PC-9 (cell line): ENCODE measurements at regions not wholly inside any gene's neighbourhood (a gene's known extent, or its start where the extent isn't known, plus 50 kb on each side); places are given as distances from the start of the nearest gene placed in this dataset.

Experiments
- BruUV-seq: library from RNA; stranded (reverse); fragments of 400-500 nt; replicated peaks from 2 replicates; lab custom pipeline; 2021; lab: Mats Ljungman, UMichigan
- CTCF ChIA-PET: fragments of 300-600 bp; sonication (Branson Sonifier 250); formaldehyde crosslinking; loops from one replicate; lab custom pipeline; 2022; ENCODE audit warnings: antibody characterized with exemption; lab: Charles Lee
- POLR2A ChIA-PET: fragments of 300-600 bp; sonication (Branson Sonifier 250); formaldehyde crosslinking; loops from one replicate; lab custom pipeline; 2022; ENCODE audit warnings: antibody characterized with exemption; ENCODE audit not compliant: unreplicated experiment; lab: Charles Lee
- DNase-seq, 2 experiments: peaks; one replicate each; pipeline versions ENCODE4 v3.0.0 to v3.0.0-alpha.2; 2015 to 2022; ENCODE audit warnings: mixed read lengths in 1 of 2
- H2AFZ ChIP-seq: fragments of 200-600 bp; sonication (generic); 2 replicates; pipeline ENCODE4 v1.8.1; 2017; ENCODE audit warnings: antibody characterized with exemption
- H3F3A ChIP-seq: fragments of 200-600 bp; sonication (generic); 2 replicates; pipeline ENCODE4 v1.8.1; 2017; ENCODE audit warnings: antibody characterized with exemption, mild to moderate bottlenecking, low read depth; ENCODE audit not compliant: insufficient read depth
- H3K27ac ChIP-seq: fragments of 200-600 bp; sonication (generic); 2 replicates; pipeline ENCODE4 v1.6.1; 2016; ENCODE audit warnings: mixed run types
- H3K27me3 ChIP-seq: fragments of 200-600 bp; sonication (generic); 2 replicates; pipeline ENCODE4 v1.6.1; 2016; ENCODE audit warnings: low read depth, mixed run types; ENCODE audit not compliant: insufficient read depth
- H3K36me3 ChIP-seq: fragments of 200-600 bp; sonication (generic); 2 replicates; pipeline ENCODE4 v1.6.1; 2016; ENCODE audit warnings: low read depth, mixed run types
- H3K4me1 ChIP-seq: fragments of 200-600 bp; sonication (generic); replicated peaks from 2 replicates; pipeline ENCODE4 v1.6.1; 2016; ENCODE audit warnings: mixed run types; ENCODE audit not compliant: insufficient read depth
- H3K4me2 ChIP-seq: fragments of 200-600 bp; sonication (generic); 2 replicates; pipeline ENCODE4 v1.6.1; 2017; ENCODE audit warnings: mixed run types
- H3K4me3 ChIP-seq: fragments of 200-600 bp; sonication (generic); 2 replicates; pipeline ENCODE4 v1.6.1; 2016; ENCODE audit warnings: mixed run types
- H3K79me2 ChIP-seq: fragments of 200-600 bp; sonication (generic); 2 replicates; pipeline ENCODE4 v1.6.1; 2017; ENCODE audit warnings: low read depth, mixed run types
- H3K9me2 ChIP-seq: fragments of 200-600 bp; sonication (generic); 2 replicates; pipeline ENCODE4 v1.8.1; 2017; ENCODE audit warnings: mild to moderate bottlenecking; ENCODE audit not compliant: insufficient read depth
- H3K9me3 ChIP-seq: fragments of 200-600 bp; sonication (generic); 2 replicates; pipeline ENCODE4 v1.8.1; 2016; ENCODE audit warnings: low read depth; ENCODE audit not compliant: insufficient read depth
- H4K20me1 ChIP-seq: fragments of 200-600 bp; sonication (generic); 2 replicates; pipeline ENCODE4 v1.8.1; 2017; ENCODE audit not compliant: insufficient read depth
- EZH2 ChIP-seq: fragments of 200-600 bp; sonication (generic); IDR thresholded peaks from 2 replicates; pipeline ENCODE4 v1.8.0; 2017; ENCODE audit warnings: antibody characterized with exemption, low read depth
- intact Hi-C: fragments of 100-400 bp; cut with micrococcal nuclease; formaldehyde crosslinking; loops from one replicate; pipeline ENCODE4 v1.10.0; 2022; ENCODE audit not compliant: unreplicated experiment
- TF ChIP-seq, protein P1 (sequence below): fragments of 200-600 bp; sonication (generic); conservative IDR thresholded peaks from 2 replicates; pipeline ENCODE4 v1.6.1; 2017; ENCODE audit warnings: mixed run types, antibody characterized with exemption, mild to moderate bottlenecking, moderate library complexity

DNA sequence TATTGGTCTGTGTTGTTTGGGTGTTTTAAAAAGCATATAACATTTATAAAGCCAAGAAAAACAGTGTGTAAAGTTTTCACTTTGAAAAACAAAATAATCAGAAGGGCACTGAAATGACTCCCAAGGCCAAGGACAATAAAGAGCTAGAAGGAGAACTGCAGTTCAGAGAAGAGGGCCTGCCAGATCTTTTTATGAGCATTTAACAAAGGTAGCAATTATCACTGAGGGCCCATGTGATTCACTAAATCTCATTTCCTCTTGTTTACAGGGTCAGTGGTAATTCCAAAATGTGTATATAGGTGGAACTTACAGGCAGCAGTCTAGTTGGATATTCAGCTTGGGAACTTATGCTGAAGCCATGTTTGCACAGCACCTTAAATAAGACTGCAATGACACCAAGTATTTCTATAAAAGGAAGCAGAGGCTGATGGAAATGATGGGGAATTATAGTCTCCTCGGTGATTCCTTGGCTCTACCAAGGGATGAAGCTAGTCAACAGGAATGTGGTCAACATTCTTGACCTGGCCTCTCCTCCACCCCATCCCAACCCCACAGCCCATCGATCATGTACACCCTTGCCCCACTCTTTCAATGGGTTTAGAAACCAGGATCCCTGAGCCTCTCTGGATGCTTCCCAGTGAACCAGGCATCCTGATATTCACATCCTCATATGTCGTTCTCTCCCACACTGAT, 54.4 kb upstream of the THUMPD3 start:
- H4K20me1 ChIP-seq = no peaks in the 10 kb centered on the region
- TF ChIP-seq, protein P1, sequence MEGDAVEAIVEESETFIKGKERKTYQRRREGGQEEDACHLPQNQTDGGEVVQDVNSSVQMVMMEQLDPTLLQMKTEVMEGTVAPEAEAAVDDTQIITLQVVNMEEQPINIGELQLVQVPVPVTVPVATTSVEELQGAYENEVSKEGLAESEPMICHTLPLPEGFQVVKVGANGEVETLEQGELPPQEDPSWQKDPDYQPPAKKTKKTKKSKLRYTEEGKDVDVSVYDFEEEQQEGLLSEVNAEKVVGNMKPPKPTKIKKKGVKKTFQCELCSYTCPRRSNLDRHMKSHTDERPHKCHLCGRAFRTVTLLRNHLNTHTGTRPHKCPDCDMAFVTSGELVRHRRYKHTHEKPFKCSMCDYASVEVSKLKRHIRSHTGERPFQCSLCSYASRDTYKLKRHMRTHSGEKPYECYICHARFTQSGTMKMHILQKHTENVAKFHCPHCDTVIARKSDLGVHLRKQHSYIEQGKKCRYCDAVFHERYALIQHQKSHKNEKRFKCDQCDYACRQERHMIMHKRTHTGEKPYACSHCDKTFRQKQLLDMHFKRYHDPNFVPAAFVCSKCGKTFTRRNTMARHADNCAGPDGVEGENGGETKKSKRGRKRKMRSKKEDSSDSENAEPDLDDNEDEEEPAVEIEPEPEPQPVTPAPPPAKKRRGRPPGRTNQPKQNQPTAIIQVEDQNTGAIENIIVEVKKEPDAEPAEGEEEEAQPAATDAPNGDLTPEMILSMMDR = no peak
- TF ChIP-seq EZH2 = no peak
- CTCF ChIA-PET = no interaction called here
- peak in 1 of 2 experiments; percentile 52 for DNase-seq
- H3K79me2 ChIP-seq = no peaks in the 10 kb centered on the region
- no peak overlapping the region for H2AFZ ChIP-seq
- BruUV-seq = no TSS peak
- no peaks in the 10 kb centered on the region for H3K9me3 ChIP-seq
- H3F3A ChIP-seq = no peaks in the 10 kb centered on the region
- no peak overlapping the region for H3K4me2 ChIP-seq
- H3K27ac ChIP-seq = no peak overlapping the region
- H3K4me1 ChIP-seq = no peaks in the 10 kb centered on the region
- no peaks in the 10 kb centered on the region for H3K27me3 ChIP-seq
- H3K36me3 ChIP-seq = no peaks in the 10 kb centered on the region
- intact Hi-C loops = loop anchor here (5.0 kb wide), 1 partner anchor 876 kb away; no protein-coding TSS in a partner anchor
- no peaks in the 10 kb centered on the region for H3K9me2 ChIP-seq
- H3K4me3 ChIP-seq = no peak overlapping the region
- POLR2A ChIA-PET = no interaction called here

DNA sequence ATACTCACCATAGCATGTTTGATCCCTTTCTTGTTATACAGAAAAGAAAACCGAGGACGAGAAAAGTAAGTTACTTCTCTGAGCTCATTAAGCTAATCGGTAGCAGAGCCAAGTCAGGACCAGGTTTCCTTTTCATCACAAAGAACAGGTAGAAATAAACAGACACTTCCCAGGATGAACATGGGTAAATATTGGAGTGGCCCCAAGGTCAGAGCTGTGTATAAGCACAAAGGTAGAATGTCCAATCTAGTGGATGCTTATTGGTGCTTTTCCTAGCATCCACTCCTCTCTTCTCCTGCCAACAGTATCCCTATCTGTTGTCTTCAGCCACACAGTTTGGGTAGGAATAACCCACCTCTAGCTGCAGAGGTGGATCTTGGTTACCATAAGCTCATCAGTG, 52.8 kb upstream of the THUMPD3 start:
- ChIA-PET CTCF (no interaction called here), POLR2A (interaction anchor here (0.6 kb wide), 1 partner anchor 33 kb away, joined by 3 read pairs; no protein-coding TSS in a partner anchor)
- Histone ChIP-seq H4K20me1 (no peaks in the 10 kb centered on the region), H3F3A (no peaks in the 10 kb centered on the region), H3K27me3 (no peaks in the 10 kb centered on the region), H3K9me3 (no peaks in the 10 kb centered on the region), H3K27ac (no peak overlapping the region), H3K4me1 (peaks cover 8% of the 10 kb centered on the region), H3K4me3 (no peak overlapping the region), H3K9me2 (no peaks in the 10 kb centered on the region), H3K36me3 (no peaks in the 10 kb centered on the region), H2AFZ (no peak overlapping the region), H3K79me2 (no peaks in the 10 kb centered on the region), H3K4me2 (no peak overlapping the region)
- TF ChIP-seq, protein P1 = no peak
- no peak for TF ChIP-seq EZH2
- intact Hi-C loops = no loop called here
- DNase-seq = no peak
- no TSS peak for BruUV-seq

DNA sequence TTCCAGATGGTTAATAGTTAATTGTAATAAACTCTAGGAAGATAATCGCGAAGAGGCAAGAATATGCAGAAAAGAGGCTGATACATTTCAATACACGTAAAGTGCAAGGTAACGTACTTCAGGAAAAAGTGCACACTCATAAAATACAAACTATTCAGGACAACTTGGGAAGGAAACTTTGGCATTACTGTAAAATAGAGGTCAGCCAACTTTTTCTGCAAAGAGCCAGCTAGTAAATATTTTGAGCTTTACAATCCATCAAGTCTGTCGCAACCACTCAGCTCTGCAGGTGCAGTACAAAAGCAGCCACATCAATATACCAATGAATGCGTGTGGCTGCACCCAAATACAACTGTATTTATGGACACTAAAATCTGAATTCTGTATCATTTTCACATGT, 51.6 kb upstream of the THUMPD3 start:
- no peak for DNase-seq
- no TSS peak for BruUV-seq

More for the DNA sequence above, 51.6 kb upstream of the THUMPD3 start:
- POLR2A ChIA-PET = interaction anchor here (0.7 kb wide), 2 partner anchors 9 to 44 kb away, joined by 4 to 7 read pairs; no protein-coding TSS in a partner anchor
- no peaks in the 10 kb centered on the region for H4K20me1 ChIP-seq
- H2AFZ ChIP-seq = no peak overlapping the region
- H3K27ac ChIP-seq = no peak overlapping the region
- H3K4me2 ChIP-seq = no peak overlapping the region
- H3K9me3 ChIP-seq = no peaks in the 10 kb centered on the region
- H3K27me3 ChIP-seq = no peaks in the 10 kb centered on the region
- H3K4me1 ChIP-seq = peaks cover 9% of the 10 kb centered on the region
- H3K79me2 ChIP-seq = no peaks in the 10 kb centered on the region
- TF ChIP-seq, protein P1 = no peak
- no peak for TF ChIP-seq EZH2
- H3K9me2 ChIP-seq = no peaks in the 10 kb centered on the region
- no peaks in the 10 kb centered on the region for H3K36me3 ChIP-seq
- intact Hi-C loops = no loop called here
- H3F3A ChIP-seq = no peaks in the 10 kb centered on the region
- CTCF ChIA-PET = no interaction called here
- H3K4me3 ChIP-seq = no peak overlapping the region
